ENCODE measurements at regions not wholly inside any gene's neighbourhood (a gene's known extent, or its start where the extent isn't known, plus 50 kb on each side); places are given as distances from the start of the nearest gene placed in this dataset.

DNA sequence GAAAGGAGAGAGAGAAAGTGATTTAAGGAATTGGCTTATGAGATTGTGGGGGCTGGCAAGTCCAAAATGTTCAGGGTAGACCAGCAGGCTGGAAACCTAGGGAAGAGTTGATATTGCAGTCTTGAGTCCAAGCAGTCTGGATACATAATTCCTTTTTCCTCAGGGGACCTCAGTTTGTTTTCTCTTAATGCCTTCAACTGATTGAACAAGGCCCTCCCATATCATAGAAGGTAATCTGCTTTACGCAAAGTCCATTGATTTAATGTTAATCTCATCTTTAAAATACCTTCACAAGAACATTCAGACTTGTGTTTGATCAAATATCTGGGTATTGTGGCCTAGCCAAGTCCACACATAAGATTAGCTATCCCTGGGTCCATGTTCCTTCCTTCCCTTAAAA is 494.7 kb downstream of the INSC start:
- TF ChIP-seq TAF1 (IDR thresholded peaks at IDR 0.05; ENCODE audit: borderline replicate concordance, insufficient read depth, low read length) (no peak), SIN3A (IDR thresholded peaks at IDR 0.05; ENCODE audit: borderline replicate concordance, insufficient read depth, low read length) (no peak), POLR2AphosphoS5 (IDR thresholded peaks at IDR 0.05; ENCODE audit: low read depth, low read length) (no peak)
